ENCODE measurements at regions not wholly inside any gene's neighbourhood (a gene's known extent, or its start where the extent isn't known, plus 50 kb on each side); places are given as distances from the start of the nearest gene placed in this dataset.

DNA sequence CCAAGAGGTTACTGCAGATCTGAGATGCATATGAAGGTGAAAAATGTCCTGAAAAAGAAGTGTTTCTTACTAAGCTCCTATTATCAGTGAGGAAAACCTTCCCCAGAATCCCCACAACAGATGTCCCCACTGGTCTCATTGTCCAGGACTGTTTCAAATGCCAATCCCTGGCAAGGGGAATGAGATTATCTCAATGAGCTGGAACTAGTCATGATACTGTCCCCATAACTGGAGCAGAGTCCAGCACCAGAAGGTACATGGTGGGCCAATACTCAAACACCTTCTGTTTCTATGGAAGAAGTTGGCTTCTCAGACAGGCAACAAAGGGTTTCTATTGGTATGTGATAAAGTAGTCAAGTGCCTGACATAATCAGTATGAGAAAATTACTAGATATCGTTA is 221.1 kb upstream of the TLL1 start:
- POLR2A ChIA-PET: no interaction called here
- Mint-ChIP-seq H3K36me3 (ENCODE audit: low read depth) (no peaks in the 10 kb centered on the region), H3K27me3 (no peaks in the 10 kb centered on the region), H3K27ac (no peak overlapping the region), H3K4me1 (no peaks in the 10 kb centered on the region), H3K4me3 (no peak overlapping the region), H3K9me3 (peaks cover 4% of the 10 kb centered on the region)
- ATAC-seq (ENCODE audit: low read depth) (no peak), DNase-seq (no peak)
- intact Hi-C loops (cut with micrococcal nuclease): no loop called here
- CTCF ChIA-PET: no interaction called here
- TF ChIP-seq, protein P1, sequence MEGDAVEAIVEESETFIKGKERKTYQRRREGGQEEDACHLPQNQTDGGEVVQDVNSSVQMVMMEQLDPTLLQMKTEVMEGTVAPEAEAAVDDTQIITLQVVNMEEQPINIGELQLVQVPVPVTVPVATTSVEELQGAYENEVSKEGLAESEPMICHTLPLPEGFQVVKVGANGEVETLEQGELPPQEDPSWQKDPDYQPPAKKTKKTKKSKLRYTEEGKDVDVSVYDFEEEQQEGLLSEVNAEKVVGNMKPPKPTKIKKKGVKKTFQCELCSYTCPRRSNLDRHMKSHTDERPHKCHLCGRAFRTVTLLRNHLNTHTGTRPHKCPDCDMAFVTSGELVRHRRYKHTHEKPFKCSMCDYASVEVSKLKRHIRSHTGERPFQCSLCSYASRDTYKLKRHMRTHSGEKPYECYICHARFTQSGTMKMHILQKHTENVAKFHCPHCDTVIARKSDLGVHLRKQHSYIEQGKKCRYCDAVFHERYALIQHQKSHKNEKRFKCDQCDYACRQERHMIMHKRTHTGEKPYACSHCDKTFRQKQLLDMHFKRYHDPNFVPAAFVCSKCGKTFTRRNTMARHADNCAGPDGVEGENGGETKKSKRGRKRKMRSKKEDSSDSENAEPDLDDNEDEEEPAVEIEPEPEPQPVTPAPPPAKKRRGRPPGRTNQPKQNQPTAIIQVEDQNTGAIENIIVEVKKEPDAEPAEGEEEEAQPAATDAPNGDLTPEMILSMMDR (IDR thresholded peaks at IDR 0.05): no peak

DNA sequence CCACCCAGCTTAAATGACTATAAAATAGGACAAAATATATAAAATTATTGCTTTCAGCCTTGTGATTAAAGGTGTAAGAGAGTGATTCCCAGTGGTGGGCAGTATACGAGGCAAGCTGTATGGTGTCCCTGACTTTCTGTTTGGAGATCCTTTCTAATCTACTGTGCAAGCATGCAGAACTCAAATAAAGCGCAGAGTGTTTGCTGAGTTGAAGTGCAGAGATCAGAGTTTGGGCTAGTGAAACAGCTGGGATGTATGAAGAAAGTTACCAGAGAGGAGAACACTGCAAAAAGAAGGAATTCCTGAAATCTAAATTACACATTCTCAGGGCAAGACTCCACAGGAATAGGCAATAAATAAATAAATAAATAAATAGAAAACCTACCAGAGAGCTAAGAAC is 218.5 kb upstream of the TLL1 start:
- H3K36me3 Mint-ChIP-seq (ENCODE audit: low read depth): no peaks in the 10 kb centered on the region
- no peak for ATAC-seq (ENCODE audit: low read depth)
- ChIA-PET CTCF (no interaction called here), POLR2A (no interaction called here)
- peaks cover 4% of the 10 kb centered on the region for H3K9me3 Mint-ChIP-seq
- intact Hi-C loops (cut with micrococcal nuclease): no loop called here
- no peaks in the 10 kb centered on the region for H3K27me3 Mint-ChIP-seq
- H3K4me1 Mint-ChIP-seq: no peaks in the 10 kb centered on the region
- no peak for DNase-seq
- TF ChIP-seq, protein P1 (IDR thresholded peaks at IDR 0.05): no peak
- H3K4me3 Mint-ChIP-seq: no peak overlapping the region
- no peak overlapping the region for H3K27ac Mint-ChIP-seq

DNA sequence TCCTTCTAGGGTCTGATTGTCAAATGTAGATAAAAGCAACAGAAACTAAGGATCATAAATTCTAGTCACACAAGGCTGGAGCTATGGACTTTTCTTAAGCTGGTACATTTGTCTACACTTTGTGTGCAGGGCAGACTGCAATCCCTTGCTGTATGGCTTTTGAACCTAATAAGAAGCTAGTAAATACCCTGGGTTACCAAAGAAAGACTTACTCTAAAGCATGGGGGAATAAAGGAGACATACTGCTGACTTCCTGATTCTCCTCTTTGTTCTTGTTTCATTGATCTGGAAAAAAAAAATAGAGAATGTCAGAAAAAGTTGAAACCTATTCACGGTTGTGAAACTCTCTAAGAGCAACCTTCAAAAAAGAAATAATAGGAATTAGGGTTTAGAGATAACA is 216.6 kb upstream of the TLL1 start:
- Mint-ChIP-seq H3K4me3 (no peak overlapping the region), H3K36me3 (ENCODE audit: low read depth) (no peaks in the 10 kb centered on the region), H3K27ac (no peak overlapping the region), H3K9me3 (peaks cover 4% of the 10 kb centered on the region), H3K4me1 (no peaks in the 10 kb centered on the region), H3K27me3 (no peaks in the 10 kb centered on the region)
- TF ChIP-seq, protein P1 (IDR thresholded peaks at IDR 0.05): no peak
- intact Hi-C loops (cut with micrococcal nuclease): no loop called here
- CTCF ChIA-PET: no interaction called here
- POLR2A ChIA-PET: no interaction called here
- no peak for ATAC-seq (ENCODE audit: low read depth)
- DNase-seq: no peak

DNA sequence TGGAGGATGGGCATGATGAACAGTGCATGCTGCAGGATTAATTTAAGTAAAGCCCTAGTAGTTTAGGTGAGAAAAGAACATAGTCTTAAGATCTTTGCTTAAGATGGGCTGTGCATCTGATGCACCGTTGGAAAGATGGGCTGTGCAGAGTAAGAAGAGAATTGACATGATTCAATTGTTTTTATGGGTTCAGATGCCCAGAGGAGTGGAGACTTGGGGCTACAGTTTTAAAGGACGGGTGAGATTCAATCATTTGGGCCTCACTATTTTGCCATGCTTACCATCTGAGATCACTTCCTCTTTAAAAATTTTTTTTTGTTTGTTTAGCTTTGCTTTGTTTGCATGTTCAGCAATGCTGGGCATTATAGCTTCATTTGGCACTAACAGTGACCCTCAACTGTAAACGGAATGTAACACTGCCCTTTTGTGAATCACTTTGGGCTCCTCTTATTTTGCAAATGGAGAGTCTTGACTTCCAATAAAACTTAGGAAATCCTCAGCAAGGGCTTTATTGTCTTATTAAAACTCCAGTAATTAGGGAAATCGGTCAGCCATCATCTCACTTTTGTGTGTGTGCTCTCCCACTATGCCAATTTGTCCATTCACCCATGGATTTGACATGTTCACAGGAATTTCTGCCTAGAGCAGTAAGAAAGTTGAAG is 216.1 kb upstream of the TLL1 start:
- Mint-ChIP-seq H3K36me3 (ENCODE audit: low read depth) (no peaks in the 10 kb centered on the region), H3K27ac (no peak overlapping the region), H3K27me3 (no peaks in the 10 kb centered on the region), H3K4me1 (no peaks in the 10 kb centered on the region), H3K9me3 (peaks cover 4% of the 10 kb centered on the region), H3K4me3 (no peak overlapping the region)
- POLR2A ChIA-PET: no interaction called here
- intact Hi-C loops (cut with micrococcal nuclease): no loop called here
- TF ChIP-seq, protein P1 (IDR thresholded peaks at IDR 0.05): no peak
- DNase-seq (no peak), ATAC-seq (ENCODE audit: low read depth) (no peak)
- CTCF ChIA-PET: no interaction called here

DNA sequence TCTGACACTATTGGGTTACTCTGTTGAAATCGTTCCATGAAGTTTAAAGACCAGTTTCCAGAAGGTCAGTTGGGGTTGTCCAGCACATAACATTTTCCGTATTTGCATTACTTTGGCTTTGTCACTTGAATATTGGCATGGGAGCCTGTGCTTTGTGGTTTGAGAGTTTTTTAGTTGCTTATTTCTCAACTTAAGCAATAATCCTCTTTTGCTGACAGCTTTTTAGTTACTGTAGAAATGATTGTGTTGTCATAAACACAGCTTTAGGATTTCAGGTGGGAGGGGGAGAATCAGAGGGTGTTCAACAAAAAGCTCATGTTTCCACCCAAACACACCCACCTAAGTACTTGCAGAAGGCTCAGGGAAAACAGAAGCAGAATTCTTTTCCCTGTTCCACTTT is 210.7 kb upstream of the TLL1 start:
- Mint-ChIP-seq H3K9me3 (no peaks in the 10 kb centered on the region), H3K36me3 (ENCODE audit: low read depth) (no peaks in the 10 kb centered on the region), H3K27ac (no peak overlapping the region), H3K4me3 (no peak overlapping the region), H3K4me1 (no peaks in the 10 kb centered on the region), H3K27me3 (no peaks in the 10 kb centered on the region)
- intact Hi-C loops (cut with micrococcal nuclease): no loop called here
- TF ChIP-seq, protein P1 (IDR thresholded peaks at IDR 0.05): no peak
- no peak for ATAC-seq (ENCODE audit: low read depth)
- DNase-seq: no peak
- POLR2A ChIA-PET: no interaction called here
- CTCF ChIA-PET: no interaction called here

All from activated B cell treated with CpG ODN at 0.5 μM for 24 hours (primary cell).